AG10803 (cell line): ENCODE measurements at regions not wholly inside any gene's neighbourhood (a gene's known extent, or its start where the extent isn't known, plus 50 kb on each side); places are given as distances from the start of the nearest gene placed in this dataset.

Source experiments
- DNase-seq: peaks from one replicate; pipeline ENCODE4 v3.0.0; 2010; ENCODE audit warnings: low read depth
- H3K4me3 ChIP-seq: 2 replicates; pipeline ENCODE4 v1.5.1; 2011; ENCODE audit warnings: mild to moderate bottlenecking, low read length, control low read depth
- TF ChIP-seq, protein P1 (sequence below): conservative IDR thresholded peaks from 2 replicates; pipeline ENCODE4 v1.5.1; 2011; ENCODE audit warnings: mild to moderate bottlenecking, low read length, control low read depth, inconsistent platforms

DNA sequence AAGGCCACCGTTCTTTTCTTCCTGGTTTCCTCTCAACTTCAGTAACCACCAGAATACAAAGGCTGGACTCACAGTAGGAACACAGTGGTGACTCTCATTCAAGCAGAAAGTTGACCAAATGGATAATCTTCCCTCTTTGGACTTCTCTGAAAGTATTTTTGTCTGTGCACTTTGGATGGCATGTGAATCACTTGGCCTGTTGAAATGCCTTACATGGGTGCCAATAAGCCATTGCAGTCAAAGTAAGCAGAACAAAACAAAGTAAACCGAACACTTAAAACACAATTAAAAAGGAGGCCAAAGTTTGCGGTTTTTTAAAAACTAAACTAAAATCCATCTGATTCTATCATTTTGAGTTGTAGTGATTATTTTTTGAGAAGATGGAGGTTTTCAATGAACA, 370.1 kb upstream of the DDHD1 start:
- DNase-seq: peak; percentile 38
- no peak overlapping the region for H3K4me3 ChIP-seq
- TF ChIP-seq, protein P1, sequence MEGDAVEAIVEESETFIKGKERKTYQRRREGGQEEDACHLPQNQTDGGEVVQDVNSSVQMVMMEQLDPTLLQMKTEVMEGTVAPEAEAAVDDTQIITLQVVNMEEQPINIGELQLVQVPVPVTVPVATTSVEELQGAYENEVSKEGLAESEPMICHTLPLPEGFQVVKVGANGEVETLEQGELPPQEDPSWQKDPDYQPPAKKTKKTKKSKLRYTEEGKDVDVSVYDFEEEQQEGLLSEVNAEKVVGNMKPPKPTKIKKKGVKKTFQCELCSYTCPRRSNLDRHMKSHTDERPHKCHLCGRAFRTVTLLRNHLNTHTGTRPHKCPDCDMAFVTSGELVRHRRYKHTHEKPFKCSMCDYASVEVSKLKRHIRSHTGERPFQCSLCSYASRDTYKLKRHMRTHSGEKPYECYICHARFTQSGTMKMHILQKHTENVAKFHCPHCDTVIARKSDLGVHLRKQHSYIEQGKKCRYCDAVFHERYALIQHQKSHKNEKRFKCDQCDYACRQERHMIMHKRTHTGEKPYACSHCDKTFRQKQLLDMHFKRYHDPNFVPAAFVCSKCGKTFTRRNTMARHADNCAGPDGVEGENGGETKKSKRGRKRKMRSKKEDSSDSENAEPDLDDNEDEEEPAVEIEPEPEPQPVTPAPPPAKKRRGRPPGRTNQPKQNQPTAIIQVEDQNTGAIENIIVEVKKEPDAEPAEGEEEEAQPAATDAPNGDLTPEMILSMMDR: no peak

DNA sequence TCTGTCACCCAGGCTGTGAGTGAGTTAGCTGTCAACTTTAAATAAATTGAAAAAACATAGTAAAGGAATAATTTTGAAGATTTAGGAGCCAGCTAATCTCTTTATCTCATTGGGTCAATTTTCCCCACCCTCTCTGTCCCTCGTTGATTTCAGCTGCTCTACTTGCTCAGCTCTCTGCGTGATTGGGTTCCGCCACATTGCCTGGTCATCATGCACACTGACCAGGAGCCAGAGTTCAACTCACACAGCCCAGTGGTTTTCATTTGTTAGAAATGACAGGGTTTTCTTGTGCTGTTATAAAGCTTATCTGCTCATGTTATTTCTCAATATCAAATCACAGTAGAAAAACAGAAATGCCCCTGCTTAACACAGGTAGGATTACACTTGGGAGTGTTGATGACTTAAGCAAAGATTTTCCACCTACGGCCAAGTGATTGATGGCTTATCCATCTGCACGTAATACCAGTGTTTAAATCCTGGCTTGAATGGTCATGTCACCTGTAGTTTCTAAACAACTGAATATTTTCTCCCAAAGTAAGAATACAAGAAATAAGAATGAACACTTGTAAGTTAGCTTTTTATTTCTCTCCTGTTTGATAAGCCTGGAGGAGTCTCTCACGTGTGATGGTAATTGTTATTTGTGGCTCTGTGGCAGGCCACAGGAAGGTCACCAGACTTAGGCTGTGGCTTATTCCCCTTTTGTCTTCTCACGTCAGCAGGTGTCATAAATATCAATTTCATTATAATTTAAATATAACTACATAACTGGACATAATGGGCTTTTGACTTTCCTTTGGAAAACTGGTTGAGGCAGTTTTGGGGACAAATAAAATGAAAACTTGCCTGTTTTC, 367.2 kb upstream of the DDHD1 start:
- DNase-seq: no peak
- TF ChIP-seq, protein P1: no peak
- no peak overlapping the region for H3K4me3 ChIP-seq

DNA sequence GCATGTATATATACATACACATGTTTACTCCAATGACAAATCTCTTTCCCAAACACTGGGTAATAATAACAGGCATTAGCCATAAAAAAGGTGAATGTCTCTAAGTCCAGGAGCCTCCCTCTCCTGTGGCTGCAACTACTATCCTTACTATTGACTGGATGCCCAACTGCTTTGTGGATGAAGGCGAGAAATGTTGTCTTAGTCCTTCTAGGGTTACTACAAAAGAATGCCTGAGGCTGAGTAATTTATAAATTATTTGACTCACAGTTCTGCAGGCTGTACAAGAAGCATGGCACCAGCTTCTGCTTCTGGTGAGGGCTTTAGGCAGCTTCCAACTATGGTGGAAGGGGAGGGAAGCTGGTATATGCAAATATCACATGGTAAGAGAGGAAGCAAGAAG, 366.0 kb upstream of the DDHD1 start:
- DNase-seq: peak; percentile 56
- TF ChIP-seq, protein P1: no peak
- H3K4me3 ChIP-seq: no peak overlapping the region

DNA sequence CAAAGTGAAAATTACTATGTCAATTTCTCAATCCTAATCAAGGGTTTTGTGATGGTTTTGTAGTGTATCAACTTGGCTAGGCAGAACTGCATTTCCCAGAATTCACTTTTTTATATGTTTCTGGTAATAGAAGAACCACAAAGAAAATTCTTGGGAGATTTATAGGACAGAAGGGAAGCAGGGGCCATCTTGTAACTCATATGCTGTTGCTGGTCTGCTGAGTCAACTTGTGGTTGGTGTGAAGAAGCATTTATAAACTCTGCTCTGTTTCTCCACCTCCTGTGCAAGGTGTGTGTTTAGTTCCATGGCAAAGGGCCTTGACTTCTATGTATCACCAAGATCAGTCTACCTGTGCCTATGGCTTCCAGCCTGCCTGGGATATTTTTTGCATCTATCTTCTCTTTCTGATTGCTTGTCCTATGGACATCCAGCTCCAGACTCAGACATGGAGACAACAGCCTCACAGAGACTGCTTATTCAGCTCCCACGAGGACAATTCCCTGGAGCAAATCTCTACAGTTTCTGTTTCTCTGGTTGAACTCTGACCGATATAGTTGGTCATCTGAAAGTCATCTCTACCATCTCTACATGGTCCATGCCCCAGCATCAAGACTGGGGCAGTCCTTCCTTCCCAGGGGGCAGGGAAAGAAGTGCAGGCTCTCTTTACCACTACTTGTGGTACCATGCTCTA, 364.3 kb upstream of the DDHD1 start:
- peak; percentile 79 for DNase-seq
- no peak overlapping the region for H3K4me3 ChIP-seq
- TF ChIP-seq, protein P1: no peak

DNA sequence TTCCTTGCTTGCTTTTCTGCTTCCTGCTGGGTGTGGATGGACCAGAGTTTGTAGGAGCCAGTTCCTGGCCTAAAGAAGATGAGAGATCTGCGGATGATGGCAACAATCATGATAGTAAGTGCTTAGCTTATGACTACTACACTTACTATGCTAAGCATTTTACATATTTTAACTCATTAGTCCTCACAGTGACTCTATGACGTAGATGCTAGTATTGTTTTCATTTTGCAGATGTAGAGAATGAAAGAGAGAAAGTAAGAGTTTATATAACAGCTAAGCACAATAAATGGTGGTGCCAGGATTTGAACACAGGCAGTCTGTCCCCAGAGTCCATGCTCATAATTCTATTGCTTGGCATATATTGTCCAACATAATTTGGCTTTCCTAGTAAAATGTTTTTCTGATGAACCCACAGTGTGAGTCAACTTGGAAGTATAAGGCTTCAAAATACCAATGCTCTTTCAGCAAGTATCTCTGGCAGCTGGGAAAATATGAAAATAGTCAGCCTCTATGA, 363.2 kb upstream of the DDHD1 start:
- no peak overlapping the region for H3K4me3 ChIP-seq
- DNase-seq: peak; percentile 95
- TF ChIP-seq, protein P1: no peak

DNA sequence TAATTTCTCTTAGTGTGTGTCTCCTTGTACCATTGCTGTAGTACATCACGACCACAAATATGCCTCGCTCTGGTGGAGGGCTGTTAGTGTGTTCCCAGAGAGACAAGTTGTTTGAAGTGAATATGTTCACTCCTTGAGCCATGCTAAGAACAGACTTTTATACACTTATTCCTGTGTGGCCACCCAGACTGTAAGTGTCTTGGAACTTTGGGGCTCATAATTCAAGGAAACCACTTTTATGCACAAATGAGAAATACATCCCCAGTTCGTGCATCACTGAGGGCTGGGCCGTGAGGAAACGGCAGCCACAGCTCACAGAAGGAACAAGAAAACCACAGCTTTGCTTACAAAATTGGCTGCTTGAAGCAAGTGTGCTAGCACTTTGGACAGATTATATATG, 362.2 kb upstream of the DDHD1 start:
- H3K4me3 ChIP-seq: no peak overlapping the region
- peak; percentile 87 for DNase-seq
- TF ChIP-seq, protein P1: no peak
